ENCODE measurements at regions not wholly inside any gene's neighbourhood (a gene's known extent, or its start where the extent isn't known, plus 50 kb on each side); places are given as distances from the start of the nearest gene placed in this dataset.

GRCh38 chr18:55774505-55774904 is 186.5 kb upstream of the TCF4 start:
- intact Hi-C loops (cut with DNase I) = no loop called here

GRCh38 chr18:55768255-55768654 is 180.3 kb upstream of the TCF4 start:
- H3K36me3 ChIP-seq = no peaks in the 10 kb centered on the region
- no peak for TF ChIP-seq CTCF (IDR thresholded peaks at IDR 0.05)
- no peak overlapping the region for H3K27ac ChIP-seq
- ATAC-seq (no peak), FAIRE-seq (no peak), DNase-seq (no peak)
- 81 to 84% methylated on average over 5 of the region's 5 CpGs for WGBS, 2 donors
- no peaks in the 10 kb centered on the region for H3K9me3 ChIP-seq
- peaks cover 0 to 3% (median 0%) of the 10 kb centered on the region in 4 donors for H3K27me3 ChIP-seq
- intact Hi-C loops (cut with DNase I) = no loop called here
- H3K4me1 ChIP-seq = no peaks in the 10 kb centered on the region
- H3K4me3 ChIP-seq = no peak overlapping the region

More at GRCh38 chr18:55774505-55774904, 186.5 kb upstream of the TCF4 start:
- no peak overlapping the region for H3K27ac ChIP-seq
- H3K4me3 ChIP-seq = no peak overlapping the region
- no peaks in the 10 kb centered on the region for H3K9me3 ChIP-seq
- FAIRE-seq (no peak), DNase-seq (no peak), ATAC-seq (no peak)
- no peaks in the 10 kb centered on the region for H3K36me3 ChIP-seq
- H3K27me3 ChIP-seq = peaks cover 0 to 10% (median 4%) of the 10 kb centered on the region in 4 donors
- WGBS, 2 donors = 70 to 72% methylated on average over 5 of the region's 5 CpGs
- H3K4me1 ChIP-seq = no peaks in the 10 kb centered on the region
- TF ChIP-seq CTCF (IDR thresholded peaks at IDR 0.05) = no peak

GRCh38 chr18:55764386-55764785 is 176.4 kb upstream of the TCF4 start:
- H3K4me1 ChIP-seq = no peaks in the 10 kb centered on the region
- FAIRE-seq (no peak), ATAC-seq (no peak), DNase-seq (no peak)
- no peak overlapping the region for H3K27ac ChIP-seq
- H3K9me3 ChIP-seq = no peaks in the 10 kb centered on the region
- H3K4me3 ChIP-seq = no peak overlapping the region
- H3K27me3 ChIP-seq = no peaks in the 10 kb centered on the region
- no peaks in the 10 kb centered on the region for H3K36me3 ChIP-seq
- WGBS, 2 donors = 86 to 88% methylated on average over 5 of the region's 5 CpGs
- intact Hi-C loops (cut with DNase I) = no loop called here
- TF ChIP-seq CTCF (IDR thresholded peaks at IDR 0.05) = no peak

- intact Hi-C loops (cut with DNase I) = no loop called here
- H3K36me3 ChIP-seq = no peaks in the 10 kb centered on the region
- no peak for DNase-seq
- H3K4me3 ChIP-seq = no peak overlapping the region
- H3K27me3 ChIP-seq = no peaks in the 10 kb centered on the region
- H3K4me1 ChIP-seq = no peaks in the 10 kb centered on the region
- FAIRE-seq = no peak
- H3K9me3 ChIP-seq = no peaks in the 10 kb centered on the region
- H3K27ac ChIP-seq = no peak overlapping the region
- 84 to 85% methylated on average over 4 of the region's 4 CpGs for WGBS, 2 donors
- ATAC-seq = no peak
- TF ChIP-seq CTCF (IDR thresholded peaks at IDR 0.05) = no peak
Measured at GRCh38 chr18:55763805-55764204, 175.8 kb upstream of the TCF4 start.

GRCh38 chr18:55763298-55763697 is 175.3 kb upstream of the TCF4 start:
- no peak for ATAC-seq
- no peak for TF ChIP-seq CTCF (IDR thresholded peaks at IDR 0.05)
- intact Hi-C loops (cut with DNase I) = no loop called here
- DNase-seq = no peak
- no peaks in the 10 kb centered on the region for H3K27me3 ChIP-seq
- no peaks in the 10 kb centered on the region for H3K36me3 ChIP-seq
- WGBS, 2 donors = 42 to 50% methylated on average over 2 of the region's 2 CpGs
- H3K4me1 ChIP-seq = no peaks in the 10 kb centered on the region
- no peak overlapping the region for H3K4me3 ChIP-seq
- FAIRE-seq = no peak
- H3K27ac ChIP-seq = no peak overlapping the region
- no peaks in the 10 kb centered on the region for H3K9me3 ChIP-seq

Measured in pancreas (tissue), 10 donors.